Suprapubic skin (tissue), 4 donors: ENCODE measurements at regions not wholly inside any gene's neighbourhood (a gene's known extent, or its start where the extent isn't known, plus 50 kb on each side); places are given as distances from the start of the nearest gene placed in this dataset.

Experiments
- CTCF ChIP-seq, 2 donors: fragments of 200-600 bp in 1 of 2; fragments of 450-650 bp in 1 of 2; sonication (generic) in 1 of 2; IDR thresholded peaks; one replicate each; pipeline ENCODE4 v1.5.1; 2016 to 2019; ENCODE audit warnings: antibody characterized with exemption in 2 of 2, mild to moderate bottlenecking in 1 of 2, moderate library complexity in 1 of 2
- POLR2A ChIP-seq, 2 donors: fragments of 450-650 bp; IDR thresholded peaks; one replicate each; pipeline ENCODE4 v1.6.1; 2017; ENCODE audit warnings: antibody characterized with exemption in 2 of 2, mild to moderate bottlenecking in 2 of 2, moderate library complexity in 2 of 2
- POLR2AphosphoS5 ChIP-seq, 3 donors: sonication (generic); formaldehyde crosslinking; IDR thresholded peaks; one replicate each; pipeline ENCODE4 v1.6.1; 2017; ENCODE audit warnings: antibody characterized with exemption in 3 of 3

- TF ChIP-seq CTCF (IDR thresholded peaks at IDR 0.05) (no peak), POLR2A (IDR thresholded peaks at IDR 0.05) (no peak), POLR2AphosphoS5 (IDR thresholded peaks at IDR 0.05) (no peak)
Measured at GRCh38 chr12:43004141-43004540, 414.6 kb upstream of the PRICKLE1 start.
